K562 (cell line): ENCODE measurements at regions not wholly inside any gene's neighbourhood (a gene's known extent, or its start where the extent isn't known, plus 50 kb on each side); places are given as distances from the start of the nearest gene placed in this dataset.

ENCODE experiments used
- FOSL1 ChIP-seq: fragments of 200-800 bp; sonication (Bioruptor generic); conservative IDR thresholded peaks from 2 replicates; pipeline ENCODE4 v1.6.1; 2016; ENCODE audit warnings: missing genetic modification characterization, missing compliant biosample characterization
- JUN ChIP-seq, 2 experiments: sonication (generic) in 1 of 2; formaldehyde crosslinking in 1 of 2; IDR thresholded peaks; 2 replicates each; pipeline versions ENCODE4 v1.6.1 to v1.8.0; 2012 to 2022; ENCODE audit warnings: borderline replicate concordance in 2 of 2, mild to moderate bottlenecking in 2 of 2, improper control_type of control experiment in 1 of 2, low read depth in 1 of 2, low read length in 1 of 2, missing genetic modification reagents in 1 of 2
- PHF20 ChIP-seq: fragments of 450-650 bp; IDR thresholded peaks from 2 replicates; pipeline ENCODE4 v1.6.1; 2018; ENCODE audit not compliant: partially characterized antibody
- RFX5 ChIP-seq: IDR thresholded peaks from 2 replicates; pipeline ENCODE4 v1.6.1; 2011; ENCODE audit warnings: low read depth, mild to moderate bottlenecking, improper control_type of control experiment, low read length
- YY1 ChIP-seq, 3 experiments: IDR thresholded peaks; 2 replicates each; pipeline ENCODE4 v1.6.1; 2011; ENCODE audit warnings: low read length in 2 of 3, mild to moderate bottlenecking in 2 of 3, moderate library complexity in 2 of 3, borderline replicate concordance in 1 of 3, control low read depth in 1 of 3, low read depth in 1 of 3; ENCODE audit not compliant: insufficient read depth in 3 of 3, insufficient replicate concordance in 2 of 3, control insufficient read depth in 1 of 3, insufficient read length in 1 of 3; ENCODE audit errors: extremely low read depth in 1 of 3
- ZNF274 ChIP-seq: IDR thresholded peaks from 2 replicates; pipeline ENCODE4 v1.6.1; 2011; ENCODE audit warnings: low read depth, mild to moderate bottlenecking, low read length, moderate library complexity, borderline replicate concordance
- TF ChIP-seq, protein P1 (sequence below), 3 experiments: IDR thresholded peaks in 2 of 3; conservative IDR thresholded peaks in 1 of 3; 2 replicates each; pipeline ENCODE4 v1.5.1; 2011 to 2012; ENCODE audit warnings: low read length in 3 of 3, mild to moderate bottlenecking in 3 of 3, control low read depth in 2 of 3, improper control_type of control experiment in 1 of 3, inconsistent platforms in 1 of 3, low read depth in 1 of 3, mixed read lengths in 1 of 3, moderate library complexity in 1 of 3; ENCODE audit not compliant: insufficient read depth in 2 of 3

GRCh38 chr4:15147714-15148113 is 145.4 kb downstream of the CPEB2 start:
- TF ChIP-seq, protein P1, sequence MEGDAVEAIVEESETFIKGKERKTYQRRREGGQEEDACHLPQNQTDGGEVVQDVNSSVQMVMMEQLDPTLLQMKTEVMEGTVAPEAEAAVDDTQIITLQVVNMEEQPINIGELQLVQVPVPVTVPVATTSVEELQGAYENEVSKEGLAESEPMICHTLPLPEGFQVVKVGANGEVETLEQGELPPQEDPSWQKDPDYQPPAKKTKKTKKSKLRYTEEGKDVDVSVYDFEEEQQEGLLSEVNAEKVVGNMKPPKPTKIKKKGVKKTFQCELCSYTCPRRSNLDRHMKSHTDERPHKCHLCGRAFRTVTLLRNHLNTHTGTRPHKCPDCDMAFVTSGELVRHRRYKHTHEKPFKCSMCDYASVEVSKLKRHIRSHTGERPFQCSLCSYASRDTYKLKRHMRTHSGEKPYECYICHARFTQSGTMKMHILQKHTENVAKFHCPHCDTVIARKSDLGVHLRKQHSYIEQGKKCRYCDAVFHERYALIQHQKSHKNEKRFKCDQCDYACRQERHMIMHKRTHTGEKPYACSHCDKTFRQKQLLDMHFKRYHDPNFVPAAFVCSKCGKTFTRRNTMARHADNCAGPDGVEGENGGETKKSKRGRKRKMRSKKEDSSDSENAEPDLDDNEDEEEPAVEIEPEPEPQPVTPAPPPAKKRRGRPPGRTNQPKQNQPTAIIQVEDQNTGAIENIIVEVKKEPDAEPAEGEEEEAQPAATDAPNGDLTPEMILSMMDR (IDR thresholded peaks at IDR 0.05 in 2 of 3, conservative IDR thresholded peaks at IDR 0.05 in 1 of 3; ENCODE audit: insufficient read depth in 2 of 3, low read depth in 1 of 3, low read length in 3 of 3), result no peak
- TF ChIP-seq RFX5, result no peak
- no peak for TF ChIP-seq JUN (IDR thresholded peaks at IDR 0.05; ENCODE audit: borderline replicate concordance, low read depth, low read length)
- TF ChIP-seq JUN (CRISPR knock-in tag; IDR thresholded peaks at IDR 0.05; ENCODE audit: borderline replicate concordance), result no peak
- no peak for TF ChIP-seq PHF20
- TF ChIP-seq YY1 (IDR thresholded peaks at IDR 0.05; ENCODE audit: borderline replicate concordance in 1 of 3, control insufficient read depth in 1 of 3, extremely low read depth in 1 of 3, insufficient read depth in 3 of 3, insufficient read length in 1 of 3, insufficient replicate concordance in 2 of 3, low read depth in 1 of 3, low read length in 2 of 3), result no peak
- TF ChIP-seq FOSL1 (tag), result no peak
- no peak for TF ChIP-seq ZNF274
